Urothelium cell line (cell line): ENCODE measurements at regions not wholly inside any gene's neighbourhood (a gene's known extent, or its start where the extent isn't known, plus 50 kb on each side); places are given as distances from the start of the nearest gene placed in this dataset.

Source experiments
- DNase-seq: peaks from one replicate; pipeline ENCODE4 v3.0.0; 2011; ENCODE audit warnings: low spot score, mixed read lengths
- FAIRE-seq: peaks from 2 replicates; lab custom pipeline; 2011; peaks lifted over from hg19 to GRCh38; lab: Jason Lieb, UNC

- no peak for DNase-seq
- no peak for FAIRE-seq
These were observed 521.3 kb upstream of the LRRN3 start for GRCh38 chr7:110569486-110570205.

- FAIRE-seq (no peak), DNase-seq (peak; percentile 56)
These were observed 516.9 kb upstream of the LRRN3 start for GRCh38 chr7:110573862-110574528.

GRCh38 chr7:110587294-110587693, 503.6 kb upstream of the LRRN3 start:
- DNase-seq (no peak), FAIRE-seq (no peak)

- FAIRE-seq (no peak), DNase-seq (no peak)
These were observed 500.5 kb upstream of the LRRN3 start for GRCh38 chr7:110590415-110590814.

- DNase-seq = no peak
- no peak for FAIRE-seq
These were observed 499.6 kb upstream of the LRRN3 start for GRCh38 chr7:110591341-110591740.

GRCh38 chr7:110592557-110592956, 498.4 kb upstream of the LRRN3 start:
- no peak for DNase-seq
- no peak for FAIRE-seq

GRCh38 chr7:110593355-110593754, 497.6 kb upstream of the LRRN3 start:
- FAIRE-seq (no peak), DNase-seq (no peak)

GRCh38 chr7:110595694-110596093, 495.2 kb upstream of the LRRN3 start:
- FAIRE-seq (no peak), DNase-seq (no peak)

- DNase-seq (no peak), FAIRE-seq (no peak)
These were observed 490.0 kb upstream of the LRRN3 start for GRCh38 chr7:110600956-110601355.

- FAIRE-seq (no peak), DNase-seq (no peak)
These were observed 489.2 kb upstream of the LRRN3 start for GRCh38 chr7:110601710-110602109.

- FAIRE-seq (no peak), DNase-seq (no peak)
These were observed 486.7 kb upstream of the LRRN3 start for GRCh38 chr7:110604206-110604605.

GRCh38 chr7:110604885-110605284, 486.0 kb upstream of the LRRN3 start:
- DNase-seq (no peak), FAIRE-seq (no peak)

- FAIRE-seq (no peak), DNase-seq (no peak)
These were observed 483.7 kb upstream of the LRRN3 start for GRCh38 chr7:110607050-110607857.

GRCh38 chr7:110609336-110609735, 481.6 kb upstream of the LRRN3 start:
- FAIRE-seq (no peak), DNase-seq (no peak)

GRCh38 chr7:110612680-110613079, 478.2 kb upstream of the LRRN3 start:
- FAIRE-seq = no peak
- DNase-seq = no peak
